SK-N-SH treated with all-trans-retinoic acid at 6 μM for 48 hours (cell line): ENCODE measurements at regions not wholly inside any gene's neighbourhood (a gene's known extent, or its start where the extent isn't known, plus 50 kb on each side); places are given as distances from the start of the nearest gene placed in this dataset.

Experiments used
- ARNTL ChIP-seq: fragments of 450-650 bp; formaldehyde crosslinking; IDR thresholded peaks from 2 replicates; pipeline ENCODE4 v1.5.0; 2020; ENCODE audit warnings: low read depth, mild to moderate bottlenecking, moderate library complexity, borderline replicate concordance
- ESRRG ChIP-seq: fragments of 250-450 bp; sonication (Bioruptor Pico); IDR thresholded peaks from 2 replicates; pipeline ENCODE4 v1.6.1; 2021; ENCODE audit warnings: mild to moderate bottlenecking
- GLIS3 ChIP-seq: fragments of 250-450 bp; sonication (Bioruptor Pico); IDR thresholded peaks from 2 replicates; pipeline ENCODE4 v1.5.0; 2020; ENCODE audit warnings: mild to moderate bottlenecking, moderate library complexity
- TOX ChIP-seq: fragments of 250-450 bp; sonication (Bioruptor Pico); IDR thresholded peaks from 2 replicates; pipeline ENCODE4 v1.8.0; 2021; ENCODE audit warnings: mild to moderate bottlenecking, moderate library complexity, borderline replicate concordance
- ZFP3 ChIP-seq: fragments of 250-450 bp; sonication (Bioruptor Pico); IDR thresholded peaks from 2 replicates; pipeline ENCODE4 v1.5.0; 2020; ENCODE audit warnings: mild to moderate bottlenecking, moderate library complexity
- ZNF8 ChIP-seq: fragments of 450-650 bp; formaldehyde crosslinking; IDR thresholded peaks from 2 replicates; pipeline ENCODE4 v1.5.0; 2020; ENCODE audit warnings: mild to moderate bottlenecking, moderate library complexity
- TF ChIP-seq, protein P1 (sequence below): fragments of 250-450 bp; sonication (Bioruptor Pico); IDR thresholded peaks from 2 replicates; pipeline ENCODE4 v1.5.0; 2020; ENCODE audit warnings: mild to moderate bottlenecking, moderate library complexity
- TF ChIP-seq, protein P2 (sequence below): fragments of 250-450 bp; sonication (Bioruptor Pico); IDR thresholded peaks from 2 replicates; pipeline ENCODE4 v1.8.0; 2020; ENCODE audit warnings: mild to moderate bottlenecking, moderate library complexity, borderline replicate concordance

GRCh38 chr14:89648510-89648909 is 231.5 kb upstream of the FOXN3 start:
- no peak for TF ChIP-seq TOX (CRISPR knock-in tag)
- TF ChIP-seq, protein P1, sequence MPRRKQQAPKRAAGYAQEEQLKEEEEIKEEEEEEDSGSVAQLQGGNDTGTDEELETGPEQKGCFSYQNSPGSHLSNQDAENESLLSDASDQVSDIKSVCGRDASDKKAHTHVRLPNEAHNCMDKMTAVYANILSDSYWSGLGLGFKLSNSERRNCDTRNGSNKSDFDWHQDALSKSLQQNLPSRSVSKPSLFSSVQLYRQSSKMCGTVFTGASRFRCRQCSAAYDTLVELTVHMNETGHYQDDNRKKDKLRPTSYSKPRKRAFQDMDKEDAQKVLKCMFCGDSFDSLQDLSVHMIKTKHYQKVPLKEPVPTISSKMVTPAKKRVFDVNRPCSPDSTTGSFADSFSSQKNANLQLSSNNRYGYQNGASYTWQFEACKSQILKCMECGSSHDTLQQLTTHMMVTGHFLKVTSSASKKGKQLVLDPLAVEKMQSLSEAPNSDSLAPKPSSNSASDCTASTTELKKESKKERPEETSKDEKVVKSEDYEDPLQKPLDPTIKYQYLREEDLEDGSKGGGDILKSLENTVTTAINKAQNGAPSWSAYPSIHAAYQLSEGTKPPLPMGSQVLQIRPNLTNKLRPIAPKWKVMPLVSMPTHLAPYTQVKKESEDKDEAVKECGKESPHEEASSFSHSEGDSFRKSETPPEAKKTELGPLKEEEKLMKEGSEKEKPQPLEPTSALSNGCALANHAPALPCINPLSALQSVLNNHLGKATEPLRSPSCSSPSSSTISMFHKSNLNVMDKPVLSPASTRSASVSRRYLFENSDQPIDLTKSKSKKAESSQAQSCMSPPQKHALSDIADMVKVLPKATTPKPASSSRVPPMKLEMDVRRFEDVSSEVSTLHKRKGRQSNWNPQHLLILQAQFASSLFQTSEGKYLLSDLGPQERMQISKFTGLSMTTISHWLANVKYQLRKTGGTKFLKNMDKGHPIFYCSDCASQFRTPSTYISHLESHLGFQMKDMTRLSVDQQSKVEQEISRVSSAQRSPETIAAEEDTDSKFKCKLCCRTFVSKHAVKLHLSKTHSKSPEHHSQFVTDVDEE (CRISPR knock-in tag): no peak
- no peak for TF ChIP-seq GLIS3
- TF ChIP-seq ARNTL (CRISPR knock-in tag): no peak
- no peak for TF ChIP-seq ZNF8 (CRISPR knock-in tag)
- TF ChIP-seq ZFP3 (CRISPR knock-in tag): no peak
- TF ChIP-seq, protein P2, sequence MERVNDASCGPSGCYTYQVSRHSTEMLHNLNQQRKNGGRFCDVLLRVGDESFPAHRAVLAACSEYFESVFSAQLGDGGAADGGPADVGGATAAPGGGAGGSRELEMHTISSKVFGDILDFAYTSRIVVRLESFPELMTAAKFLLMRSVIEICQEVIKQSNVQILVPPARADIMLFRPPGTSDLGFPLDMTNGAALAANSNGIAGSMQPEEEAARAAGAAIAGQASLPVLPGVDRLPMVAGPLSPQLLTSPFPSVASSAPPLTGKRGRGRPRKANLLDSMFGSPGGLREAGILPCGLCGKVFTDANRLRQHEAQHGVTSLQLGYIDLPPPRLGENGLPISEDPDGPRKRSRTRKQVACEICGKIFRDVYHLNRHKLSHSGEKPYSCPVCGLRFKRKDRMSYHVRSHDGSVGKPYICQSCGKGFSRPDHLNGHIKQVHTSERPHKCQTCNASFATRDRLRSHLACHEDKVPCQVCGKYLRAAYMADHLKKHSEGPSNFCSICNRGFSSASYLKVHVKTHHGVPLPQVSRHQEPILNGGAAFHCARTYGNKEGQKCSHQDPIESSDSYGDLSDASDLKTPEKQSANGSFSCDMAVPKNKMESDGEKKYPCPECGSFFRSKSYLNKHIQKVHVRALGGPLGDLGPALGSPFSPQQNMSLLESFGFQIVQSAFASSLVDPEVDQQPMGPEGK: no peak
- no peak for TF ChIP-seq ESRRG
